IMR-90 (cell line): ENCODE measurements at regions not wholly inside any gene's neighbourhood (a gene's known extent, or its start where the extent isn't known, plus 50 kb on each side); places are given as distances from the start of the nearest gene placed in this dataset.

Experiments used
- BHLHE40 ChIP-seq: fragments of 150-350 bp; IDR thresholded peaks from 2 replicates; pipeline ENCODE4 v1.6.1; 2016; ENCODE audit warnings: mild to moderate bottlenecking, low read depth, low read length
- NFE2L2 ChIP-seq: fragments of 150-350 bp; IDR thresholded peaks from 2 replicates; pipeline ENCODE4 v1.6.1; 2016; ENCODE audit warnings: low read depth, mild to moderate bottlenecking, low read length
- POLR2A ChIP-seq: IDR thresholded peaks from 2 replicates; pipeline ENCODE4 v1.6.1; 2012; ENCODE audit warnings: mild to moderate bottlenecking, low read depth, low read length
- RAD21 ChIP-seq: IDR thresholded peaks from 2 replicates; pipeline ENCODE4 v1.6.1; 2012; ENCODE audit warnings: low read length, improper control_type of control experiment
- SMC3 ChIP-seq: fragments of 150-350 bp; IDR thresholded peaks from 2 replicates; pipeline ENCODE4 v1.6.1; 2016; ENCODE audit warnings: low read depth, mild to moderate bottlenecking, antibody characterized with exemption, low read length, moderate library complexity
- TF ChIP-seq, protein P1 (sequence below): conservative IDR thresholded peaks from 2 replicates; pipeline ENCODE4 v1.5.1; 2012; ENCODE audit warnings: mild to moderate bottlenecking, low read depth, low read length, improper control_type of control experiment
- TF ChIP-seq, protein P2 (sequence below): fragments of 150-350 bp; IDR thresholded peaks from 2 replicates; pipeline ENCODE4 v1.6.1; 2017; ENCODE audit warnings: mild to moderate bottlenecking, antibody characterized with exemption, low read length, low read depth

DNA sequence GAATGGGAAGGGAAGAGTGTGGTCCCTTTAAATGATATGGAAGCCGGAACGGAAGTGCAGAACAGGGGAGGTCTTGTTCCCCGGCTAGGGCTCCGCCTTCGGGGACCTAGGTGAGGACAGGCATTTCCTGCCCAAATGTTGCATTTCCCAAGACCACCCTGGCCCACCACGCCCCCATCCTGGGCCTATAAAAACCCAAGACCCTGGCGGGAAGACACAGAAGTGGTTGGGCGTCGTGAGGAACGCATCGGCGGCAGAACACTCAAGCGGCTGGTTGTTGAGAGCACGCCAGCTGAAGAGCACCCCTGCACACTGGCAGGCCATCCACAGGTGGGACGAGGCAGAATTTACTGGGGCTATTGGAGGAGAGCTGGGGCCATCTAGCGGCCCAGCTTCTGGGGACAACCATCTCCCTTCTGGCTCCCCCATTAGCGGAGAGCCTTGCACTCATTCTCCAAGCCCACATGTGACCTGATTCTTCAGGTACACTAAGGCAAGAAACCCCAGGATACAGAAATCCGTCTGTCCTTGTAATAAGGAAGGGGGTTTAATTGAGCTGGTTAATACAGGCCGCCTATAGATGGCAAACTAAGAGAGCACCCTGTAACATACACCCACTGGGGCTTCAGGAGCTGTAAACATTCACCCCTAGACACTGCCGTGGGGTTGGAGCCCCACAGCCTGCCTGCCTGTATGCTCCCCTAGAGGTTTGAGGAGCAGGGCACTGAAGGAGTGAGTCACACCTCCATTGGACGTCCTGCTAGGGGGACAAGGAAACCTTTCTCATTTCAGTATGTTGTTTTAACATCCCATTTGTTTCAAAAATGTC is 1327.9 kb downstream of the BRINP3 start:
- TF ChIP-seq BHLHE40 (no peak), NFE2L2 (no peak), SMC3 (no peak), POLR2A (no peak), RAD21 (no peak)
- TF ChIP-seq, protein P1, sequence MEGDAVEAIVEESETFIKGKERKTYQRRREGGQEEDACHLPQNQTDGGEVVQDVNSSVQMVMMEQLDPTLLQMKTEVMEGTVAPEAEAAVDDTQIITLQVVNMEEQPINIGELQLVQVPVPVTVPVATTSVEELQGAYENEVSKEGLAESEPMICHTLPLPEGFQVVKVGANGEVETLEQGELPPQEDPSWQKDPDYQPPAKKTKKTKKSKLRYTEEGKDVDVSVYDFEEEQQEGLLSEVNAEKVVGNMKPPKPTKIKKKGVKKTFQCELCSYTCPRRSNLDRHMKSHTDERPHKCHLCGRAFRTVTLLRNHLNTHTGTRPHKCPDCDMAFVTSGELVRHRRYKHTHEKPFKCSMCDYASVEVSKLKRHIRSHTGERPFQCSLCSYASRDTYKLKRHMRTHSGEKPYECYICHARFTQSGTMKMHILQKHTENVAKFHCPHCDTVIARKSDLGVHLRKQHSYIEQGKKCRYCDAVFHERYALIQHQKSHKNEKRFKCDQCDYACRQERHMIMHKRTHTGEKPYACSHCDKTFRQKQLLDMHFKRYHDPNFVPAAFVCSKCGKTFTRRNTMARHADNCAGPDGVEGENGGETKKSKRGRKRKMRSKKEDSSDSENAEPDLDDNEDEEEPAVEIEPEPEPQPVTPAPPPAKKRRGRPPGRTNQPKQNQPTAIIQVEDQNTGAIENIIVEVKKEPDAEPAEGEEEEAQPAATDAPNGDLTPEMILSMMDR: no peak
- TF ChIP-seq, protein P2, sequence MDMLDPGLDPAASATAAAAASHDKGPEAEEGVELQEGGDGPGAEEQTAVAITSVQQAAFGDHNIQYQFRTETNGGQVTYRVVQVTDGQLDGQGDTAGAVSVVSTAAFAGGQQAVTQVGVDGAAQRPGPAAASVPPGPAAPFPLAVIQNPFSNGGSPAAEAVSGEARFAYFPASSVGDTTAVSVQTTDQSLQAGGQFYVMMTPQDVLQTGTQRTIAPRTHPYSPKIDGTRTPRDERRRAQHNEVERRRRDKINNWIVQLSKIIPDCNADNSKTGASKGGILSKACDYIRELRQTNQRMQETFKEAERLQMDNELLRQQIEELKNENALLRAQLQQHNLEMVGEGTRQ: no peak
